Endothelial cell of umbilical vein (primary cell): ENCODE measurements at regions not wholly inside any gene's neighbourhood (a gene's known extent, or its start where the extent isn't known, plus 50 kb on each side); places are given as distances from the start of the nearest gene placed in this dataset.

Source experiments
- BruUV-seq: library from RNA; stranded (reverse); fragments of 400-500 nt; replicated peaks from 2 replicates; lab custom pipeline; 2021; lab: Mats Ljungman, UMichigan
- CTCF ChIA-PET: fragments of 300-600, 350-600 bp; sonication (Branson Sonifier 250); formaldehyde crosslinking; loops from one replicate; lab custom pipeline; 2021; ENCODE audit warnings: antibody characterized with exemption, inconsistent platforms; lab: Charles Lee
- POLR2A ChIA-PET: fragments of 300-600, 350-600 bp; sonication (Branson Sonifier 250); formaldehyde crosslinking; loops from one replicate; lab custom pipeline; 2021; ENCODE audit warnings: antibody characterized with exemption, inconsistent platforms; lab: Charles Lee
- DNase-seq: peaks from one replicate; pipeline ENCODE4 v3.0.0-alpha.2; 2011; ENCODE audit warnings: low read depth, low spot score
- FAIRE-seq: peaks from 2 replicates; lab custom pipeline; 2011; peaks lifted over from hg19 to GRCh38; lab: Jason Lieb, UNC
- H2AFZ ChIP-seq: 2 replicates; pipeline ENCODE4 v1.6.0; 2012; ENCODE audit warnings: low read depth, low read length, control low read depth, inconsistent platforms
- H3K27ac ChIP-seq: 2 replicates; pipeline ENCODE4 v1.5.1; 2011; ENCODE audit warnings: low read depth, mild to moderate bottlenecking, control low read depth, low read length, moderate library complexity; ENCODE audit not compliant: insufficient read depth
- H3K27me3 ChIP-seq, 2 experiments: 2 replicates each; pipeline versions ENCODE4 v1.6.0 to v1.6.1; 2011; ENCODE audit warnings: low read length in 2 of 2, mixed read lengths in 1 of 2; ENCODE audit not compliant: control insufficient read depth in 2 of 2, insufficient read depth in 2 of 2
- H3K36me3 ChIP-seq, 2 experiments: 2 replicates in 1 of 2; 3 replicates in 1 of 2; pipeline ENCODE4 v1.5.1; 2011; ENCODE audit warnings: low read length in 2 of 2, mild to moderate bottlenecking in 1 of 2, moderate library complexity in 1 of 2; ENCODE audit not compliant: control insufficient read depth in 2 of 2, insufficient read depth in 2 of 2; ENCODE audit errors: extremely low read depth in 1 of 2
- H3K4me1 ChIP-seq: 3 replicates; pipeline ENCODE4 v1.5.1; 2011; ENCODE audit warnings: mild to moderate bottlenecking, low read length; ENCODE audit not compliant: control insufficient read depth, insufficient read depth; ENCODE audit errors: extremely low read depth
- H3K4me2 ChIP-seq: 2 replicates; pipeline ENCODE4 v1.6.1; 2011; ENCODE audit warnings: low read length, control low read depth, mixed read lengths; ENCODE audit not compliant: insufficient read depth
- H3K4me3 ChIP-seq, 3 experiments: fragments of 200-600 bp in 1 of 3; sonication (generic), shearing (Covaris generic) in 1 of 3; replicated peaks in 1 of 3; 2 replicates each; pipeline ENCODE4 v1.5.1; 2011 to 2016; ENCODE audit warnings: control low read depth in 3 of 3, low read length in 3 of 3, mild to moderate bottlenecking in 2 of 3, inconsistent platforms in 1 of 3, low read depth in 1 of 3, moderate library complexity in 1 of 3; ENCODE audit not compliant: insufficient read depth in 1 of 3
- H3K79me2 ChIP-seq: 2 replicates; pipeline ENCODE4 v1.6.0; 2012; ENCODE audit warnings: low read length, inconsistent platforms; ENCODE audit not compliant: control insufficient read depth, insufficient read depth
- H3K9ac ChIP-seq: replicated peaks from 2 replicates; pipeline ENCODE3; 2011; ENCODE audit warnings: low read length, control low read depth; ENCODE audit not compliant: insufficient read depth; ENCODE audit errors: extremely low read depth
- H3K9me1 ChIP-seq: replicated peaks from 3 replicates; pipeline ENCODE4 v1.6.0; 2011; ENCODE audit warnings: mild to moderate bottlenecking, low read length; ENCODE audit not compliant: control insufficient read depth, insufficient read depth; ENCODE audit errors: extremely low read depth
- H3K9me3 ChIP-seq: replicated peaks from 2 replicates; pipeline ENCODE4 v1.5.1; 2012; ENCODE audit warnings: low read length, inconsistent platforms; ENCODE audit not compliant: control insufficient read depth, insufficient read depth
- H4K20me1 ChIP-seq: replicated peaks from 2 replicates; pipeline ENCODE3; 2011; ENCODE audit warnings: mild to moderate bottlenecking, low read length; ENCODE audit not compliant: control insufficient read depth, insufficient read depth; ENCODE audit errors: extremely low read depth
- EZH2 ChIP-seq: IDR thresholded peaks from 2 replicates; pipeline ENCODE4 v1.6.1; 2012; ENCODE audit warnings: borderline replicate concordance, low read depth, mild to moderate bottlenecking, moderate library complexity, low read length, inconsistent platforms; ENCODE audit not compliant: severe bottlenecking
- FOS ChIP-seq: IDR thresholded peaks from 2 replicates; pipeline ENCODE4 v1.6.1; 2011; ENCODE audit warnings: mild to moderate bottlenecking, low read length, moderate library complexity, borderline replicate concordance; ENCODE audit not compliant: insufficient read depth
- GATA2 ChIP-seq: IDR thresholded peaks from 2 replicates; pipeline ENCODE4 v1.7.0; 2011; ENCODE audit warnings: low read depth, mild to moderate bottlenecking, moderate library complexity, mixed read lengths, low read length; ENCODE audit not compliant: insufficient read length, insufficient read depth
- JUN ChIP-seq: IDR thresholded peaks from 2 replicates; pipeline ENCODE4 v1.6.1; 2011; ENCODE audit warnings: borderline replicate concordance, low read depth; ENCODE audit not compliant: insufficient read length, insufficient read depth
- MYC ChIP-seq: IDR thresholded peaks from one replicate; pipeline ENCODE4 v1.6.1; 2011; ENCODE audit warnings: mild to moderate bottlenecking, low read depth, low read length
- POLR2AphosphoS5 ChIP-seq: IDR thresholded peaks from 2 replicates; pipeline ENCODE4 v1.6.1; 2012; ENCODE audit warnings: low read depth, mild to moderate bottlenecking, control low read depth, low read length, moderate library complexity; ENCODE audit not compliant: insufficient read depth
- dilution Hi-C: fragments of 300-500 bp; cut with MboI; formaldehyde crosslinking; loops from one replicate; pipeline ENCODE4 v1.15.0; 2019; ENCODE audit warnings: low sequenced_read_pairs; ENCODE audit not compliant: extremely low pct_ligation_motif_present
- intact Hi-C: fragments of 100-400 bp; cut with micrococcal nuclease; formaldehyde crosslinking; loops from one replicate; pipeline ENCODE4 v1.10.0; 2022
- TF ChIP-seq, protein P1 (sequence below): IDR thresholded peaks from 2 replicates; pipeline ENCODE4 v1.6.1; 2011; ENCODE audit not compliant: insufficient read depth, insufficient read length

DNA sequence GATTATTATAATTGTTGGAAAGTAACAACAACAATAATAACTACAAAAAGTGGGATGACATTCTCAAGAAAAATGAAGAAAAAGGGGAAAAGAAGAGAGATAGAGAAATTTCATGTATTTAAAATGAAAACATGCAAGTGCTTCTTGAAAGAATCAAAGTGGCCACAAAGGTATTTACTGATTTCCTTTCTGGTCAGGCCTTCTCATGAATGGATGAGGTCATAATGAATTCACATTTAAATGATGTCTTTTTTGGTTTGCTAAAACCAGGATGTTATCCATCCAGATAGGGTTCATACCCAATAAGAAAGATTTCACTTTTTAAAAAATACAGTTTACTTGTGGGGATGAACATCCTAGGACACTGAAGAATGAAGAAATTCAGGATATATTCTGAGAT is 446.4 kb upstream of the PTGER4 start:
- Histone ChIP-seq H4K20me1 (no peaks in the 10 kb centered on the region), H3K36me3 (no peaks in the 10 kb centered on the region), H2AFZ (no peak overlapping the region), H3K9me3 (no peaks in the 10 kb centered on the region), H3K4me2 (no peak overlapping the region), H3K4me1 (no peaks in the 10 kb centered on the region), H3K9me1 (no peaks in the 10 kb centered on the region), H3K27ac (no peak overlapping the region), H3K9ac (no peak overlapping the region), H3K4me3 (no peak overlapping the region), H3K79me2 (no peaks in the 10 kb centered on the region), H3K27me3 (no peaks in the 10 kb centered on the region)
- intact Hi-C loops (no loop called here), dilution Hi-C loops (no loop called here)
- DNase-seq (no peak), FAIRE-seq (no peak)
- CTCF ChIA-PET, result no interaction called here
- POLR2A ChIA-PET, result no interaction called here
- TF ChIP-seq, protein P1, sequence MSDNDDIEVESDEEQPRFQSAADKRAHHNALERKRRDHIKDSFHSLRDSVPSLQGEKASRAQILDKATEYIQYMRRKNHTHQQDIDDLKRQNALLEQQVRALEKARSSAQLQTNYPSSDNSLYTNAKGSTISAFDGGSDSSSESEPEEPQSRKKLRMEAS, result no peak
- TF ChIP-seq FOS (peak; percentile 5), JUN (peak; percentile 25), MYC (no peak)
- no TSS peak for BruUV-seq

DNA sequence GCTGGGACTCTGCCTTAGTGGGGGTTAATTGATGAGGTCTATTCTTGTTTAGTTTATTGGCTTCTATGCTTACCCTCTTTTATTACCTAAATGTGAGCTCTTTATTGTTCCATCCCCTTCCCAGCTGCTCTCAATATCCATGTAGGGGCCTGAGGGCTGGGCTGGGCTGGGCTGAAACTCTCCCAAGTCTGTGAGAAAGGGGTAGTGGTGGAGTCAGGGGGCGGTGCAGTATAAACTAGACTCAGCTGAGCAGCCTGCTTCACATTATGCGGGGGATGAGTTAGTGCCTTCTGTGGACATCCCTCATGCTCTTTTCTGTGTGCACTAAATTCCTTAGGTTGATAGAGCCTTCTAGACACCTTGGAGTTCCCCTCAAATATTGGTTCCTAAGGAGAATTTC is 451.8 kb upstream of the PTGER4 start:
- Histone ChIP-seq H3K4me3 (no peak overlapping the region), H4K20me1 (no peaks in the 10 kb centered on the region), H3K9ac (no peak overlapping the region), H3K79me2 (no peaks in the 10 kb centered on the region), H3K27ac (no peak overlapping the region), H3K4me2 (no peak overlapping the region), H3K9me3 (no peaks in the 10 kb centered on the region), H3K9me1 (no peaks in the 10 kb centered on the region), H3K36me3 (no peaks in the 10 kb centered on the region), H3K27me3 (no peaks in the 10 kb centered on the region), H2AFZ (no peak overlapping the region), H3K4me1 (peaks cover 11% of the 10 kb centered on the region)
- FAIRE-seq (no peak), DNase-seq (no peak)
- dilution Hi-C loops (no loop called here), intact Hi-C loops (no loop called here)
- BruUV-seq, result no TSS peak
- ChIA-PET POLR2A (no interaction called here), CTCF (no interaction called here)
- no peak for TF ChIP-seq GATA2
- TF ChIP-seq POLR2AphosphoS5, result no peak
- TF ChIP-seq EZH2, result no peak
- no peak for TF ChIP-seq JUN
